Naive thymus-derived CD4-positive, alpha-beta T cell (primary cell): ENCODE measurements at regions not wholly inside any gene's neighbourhood (a gene's known extent, or its start where the extent isn't known, plus 50 kb on each side); places are given as distances from the start of the nearest gene placed in this dataset.

Experiments
- ATAC-seq: fragments of 150-1000 bp; cut with Tn5 transposase; 2 replicates; pipeline ENCODE4 v1.10.0; 2021; ENCODE audit warnings: mild to moderate bottlenecking, moderate library complexity
- CTCF ChIA-PET: fragments of 350-600 bp; sonication (Branson Sonifier 250); formaldehyde crosslinking; loops from one replicate; lab custom pipeline; 2021; ENCODE audit warnings: antibody characterized with exemption; lab: Charles Lee
- POLR2A ChIA-PET: fragments of 350-600 bp; sonication (Branson Sonifier 250); formaldehyde crosslinking; loops from one replicate; lab custom pipeline; 2021; ENCODE audit warnings: antibody characterized with exemption, inconsistent platforms; lab: Charles Lee
- DNase-seq, 9 donors: peaks; one replicate each; pipeline versions ENCODE4 v3.0.0 to v3.0.0-alpha.2; 2020 to 2022; ENCODE audit warnings: mixed read lengths in 1 of 9
- H3K27ac ChIP-seq: one replicate; pipeline ENCODE4 v1.7.0; 2013; ENCODE audit warnings: mild to moderate bottlenecking, low read depth, low read length, moderate library complexity
- H3K27me3 ChIP-seq, 2 donors: one replicate each; pipeline ENCODE4 v1.7.0; 2013; ENCODE audit warnings: low read length in 2 of 2, mild to moderate bottlenecking in 2 of 2, moderate library complexity in 2 of 2; ENCODE audit not compliant: control insufficient read depth in 2 of 2, insufficient read depth in 2 of 2
- H3K36me3 ChIP-seq, 3 experiments: 1 replicate in 2 of 3; 2 replicates in 1 of 3; pipeline ENCODE4 v1.7.0; 2013; ENCODE audit warnings: low read length in 3 of 3, mild to moderate bottlenecking in 3 of 3, moderate library complexity in 1 of 3; ENCODE audit not compliant: insufficient read depth in 3 of 3, control insufficient read depth in 2 of 3
- H3K4me1 ChIP-seq, 2 donors: one replicate each; pipeline ENCODE4 v1.7.0; 2013; ENCODE audit warnings: low read length in 2 of 2, mild to moderate bottlenecking in 2 of 2, moderate library complexity in 1 of 2; ENCODE audit not compliant: control insufficient read depth in 2 of 2, insufficient read depth in 2 of 2
- H3K4me3 ChIP-seq: 2 replicates; pipeline ENCODE4 v1.7.0; 2013; ENCODE audit warnings: mild to moderate bottlenecking, low read length
- H3K9me3 ChIP-seq, 3 experiments: 1 replicate in 2 of 3; 2 replicates in 1 of 3; pipeline ENCODE4 v1.7.0; 2013; ENCODE audit warnings: low read length in 3 of 3; ENCODE audit not compliant: control insufficient read depth in 2 of 3
- H3K27ac Mint-ChIP-seq, 9 donors: one replicate each; pipeline ENCODE4 v1.8.0; 2020 to 2022; ENCODE audit warnings: mixed read lengths in 9 of 9, mild to moderate bottlenecking in 8 of 9, moderate library complexity in 5 of 9, inconsistent platforms in 2 of 9
- H3K27me3 Mint-ChIP-seq, 5 donors: one replicate each; pipeline ENCODE4 v1.8.0; 2021 to 2022; ENCODE audit warnings: mixed read lengths in 5 of 5, mild to moderate bottlenecking in 1 of 5
- H3K36me3 Mint-ChIP-seq, 5 donors: one replicate each; pipeline ENCODE4 v1.8.0; 2020 to 2022; ENCODE audit warnings: mixed read lengths in 5 of 5, mild to moderate bottlenecking in 3 of 5, inconsistent platforms in 1 of 5
- H3K4me1 Mint-ChIP-seq, 7 donors: one replicate each; pipeline ENCODE4 v1.8.0; 2020 to 2022; ENCODE audit warnings: mixed read lengths in 7 of 7, mild to moderate bottlenecking in 3 of 7, inconsistent platforms in 1 of 7
- H3K4me3 Mint-ChIP-seq, 10 donors: one replicate each; pipeline ENCODE4 v1.8.0; 2020 to 2022; ENCODE audit warnings: mild to moderate bottlenecking in 10 of 10, mixed read lengths in 10 of 10, moderate library complexity in 6 of 10, inconsistent platforms in 2 of 10
- H3K9me3 Mint-ChIP-seq, 11 donors: one replicate each; pipeline ENCODE4 v1.8.0; 2020 to 2022; ENCODE audit warnings: mixed read lengths in 11 of 11, mild to moderate bottlenecking in 4 of 11, inconsistent platforms in 1 of 11, moderate library complexity in 1 of 11
- intact Hi-C, 2 donors: fragments of 100-400 bp; cut with micrococcal nuclease; formaldehyde crosslinking; loops; one replicate each; pipeline ENCODE4 v1.15.1; 2023

DNA sequence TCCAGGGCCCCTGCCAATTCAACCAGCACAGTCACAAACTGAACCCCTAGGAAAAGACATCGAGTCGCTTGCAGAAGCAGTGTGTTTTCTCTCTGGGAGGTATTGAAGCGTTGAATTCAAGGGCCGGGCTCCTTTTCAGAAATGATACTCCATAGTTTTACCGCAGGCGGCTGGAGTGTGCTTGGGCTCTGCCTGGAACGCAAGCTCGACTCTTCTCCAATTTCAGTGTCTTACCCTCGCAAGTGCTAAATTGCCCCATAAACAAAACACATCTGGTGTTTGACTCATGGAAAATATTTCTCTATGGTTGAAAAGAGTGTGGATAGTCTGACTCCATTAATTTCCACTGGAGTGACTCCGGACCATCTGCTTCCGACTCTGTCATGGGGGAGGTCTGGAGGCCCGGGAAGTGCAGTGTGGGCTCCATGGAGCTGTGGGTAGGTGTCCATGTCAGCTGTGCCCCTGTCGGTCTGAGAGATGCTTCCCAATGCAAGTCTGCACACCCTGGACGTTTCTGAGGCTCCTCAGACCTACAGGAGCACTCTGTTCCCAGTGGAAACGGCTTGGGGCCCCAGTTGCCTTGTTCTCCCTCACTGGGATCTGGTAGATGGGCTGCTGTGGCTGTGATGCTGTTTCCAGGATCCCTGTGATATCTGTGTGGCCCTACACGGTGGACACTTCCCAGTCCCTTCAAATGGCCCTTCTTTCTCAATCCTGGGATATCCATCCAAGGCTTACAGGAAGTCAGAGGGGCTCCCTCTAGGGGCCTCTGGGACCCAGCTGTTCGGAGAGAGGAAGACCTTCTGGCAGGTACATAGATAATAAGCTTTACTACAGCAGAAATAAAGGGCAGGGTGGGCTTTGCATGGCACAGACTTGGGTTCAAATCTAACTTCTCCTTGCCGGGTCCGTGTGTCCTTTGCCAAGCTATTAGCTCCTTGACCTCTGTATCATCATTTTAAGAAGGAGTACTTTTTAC, 119.8 kb upstream of the CDH13 start:
- Histone ChIP-seq H3K4me3 (no peak overlapping the region), H3K36me3 (no peaks in the 10 kb centered on the region), H3K27me3 (no peaks in the 10 kb centered on the region), H3K27ac (no peak overlapping the region), H3K4me1 (no peaks in the 10 kb centered on the region), H3K9me3 (peaks cover 0 to 15% (median 0%) of the 10 kb centered on the region in 3 experiments)
- H3K4me3 Mint-ChIP-seq: no peak overlapping the region
- POLR2A ChIA-PET: no interaction called here
- CTCF ChIA-PET: no interaction called here
- H3K27ac Mint-ChIP-seq: no peak overlapping the region
- DNase-seq (no peak), ATAC-seq (no peak)
- intact Hi-C loops: no loop called here
- no peaks in the 10 kb centered on the region for H3K36me3 Mint-ChIP-seq
- H3K9me3 Mint-ChIP-seq: peaks cover 0 to 28% (median 2%) of the 10 kb centered on the region in 11 donors
- no peaks in the 10 kb centered on the region for H3K4me1 Mint-ChIP-seq
- peaks cover 0 to 7% (median 4%) of the 10 kb centered on the region in 5 donors for H3K27me3 Mint-ChIP-seq

DNA sequence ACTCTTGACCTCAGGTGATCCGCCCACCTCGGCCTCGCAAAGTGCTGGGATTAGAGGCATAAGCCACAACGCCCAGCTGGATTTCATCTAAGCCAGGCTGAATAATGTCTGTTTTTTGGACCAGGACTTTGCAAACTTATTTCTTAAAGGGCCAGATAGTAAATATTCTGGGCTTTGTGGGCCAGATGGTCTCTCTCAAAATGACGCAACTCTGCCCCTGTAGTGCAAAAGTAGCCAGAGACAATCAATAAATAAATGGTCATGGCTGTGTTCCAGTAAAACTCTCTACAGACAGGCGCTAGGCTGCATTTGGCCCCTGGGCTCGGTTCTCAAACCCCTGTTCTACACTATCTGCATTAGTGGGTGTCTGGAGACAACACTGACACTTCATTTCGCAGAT, 121.9 kb upstream of the CDH13 start:
- Histone ChIP-seq H3K27me3 (no peaks in the 10 kb centered on the region), H3K36me3 (no peaks in the 10 kb centered on the region), H3K9me3 (peaks cover 0 to 15% (median 0%) of the 10 kb centered on the region in 3 experiments), H3K4me1 (no peaks in the 10 kb centered on the region), H3K27ac (no peak overlapping the region), H3K4me3 (no peak overlapping the region)
- H3K9me3 Mint-ChIP-seq: peaks cover 0 to 28% (median 2%) of the 10 kb centered on the region in 11 donors
- POLR2A ChIA-PET: no interaction called here
- H3K4me3 Mint-ChIP-seq: no peak overlapping the region
- H3K27ac Mint-ChIP-seq: no peak overlapping the region
- ATAC-seq (no peak), DNase-seq (no peak)
- CTCF ChIA-PET: no interaction called here
- H3K36me3 Mint-ChIP-seq: no peaks in the 10 kb centered on the region
- intact Hi-C loops: no loop called here
- H3K27me3 Mint-ChIP-seq: peaks cover 0 to 11% (median 7%) of the 10 kb centered on the region in 5 donors
- no peaks in the 10 kb centered on the region for H3K4me1 Mint-ChIP-seq

DNA sequence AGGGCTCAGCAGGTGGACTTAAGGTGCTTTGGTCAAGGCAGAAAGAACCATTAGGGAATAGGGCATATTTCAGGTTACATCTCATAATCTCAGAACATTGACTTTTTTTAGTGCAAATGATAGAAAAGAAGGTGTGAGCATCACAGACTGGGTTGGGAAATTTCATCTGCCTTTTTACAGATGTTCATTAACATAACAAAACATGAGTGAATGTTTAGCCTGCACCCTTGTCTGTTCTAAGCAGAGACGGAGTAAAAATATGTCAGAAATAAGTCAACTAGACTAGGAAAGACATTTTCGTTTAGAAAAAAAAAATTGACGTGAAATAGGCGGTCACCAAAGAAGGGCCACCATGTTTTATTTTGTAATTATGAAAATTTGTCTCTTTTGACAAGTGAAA, 127.5 kb upstream of the CDH13 start:
- Histone ChIP-seq H3K9me3 (no peaks in the 10 kb centered on the region), H3K36me3 (no peaks in the 10 kb centered on the region), H3K27me3 (no peaks in the 10 kb centered on the region), H3K4me3 (no peak overlapping the region), H3K4me1 (no peaks in the 10 kb centered on the region), H3K27ac (no peak overlapping the region)
- Mint-ChIP-seq H3K4me1 (no peaks in the 10 kb centered on the region), H3K27ac (no peak overlapping the region), H3K36me3 (no peaks in the 10 kb centered on the region), H3K4me3 (no peak overlapping the region), H3K9me3 (peaks cover 0 to 3% (median 0%) of the 10 kb centered on the region in 11 donors), H3K27me3 (peaks cover 0 to 12% (median 7%) of the 10 kb centered on the region in 5 donors)
- ChIA-PET POLR2A (no interaction called here), CTCF (no interaction called here)
- intact Hi-C loops: no loop called here
- ATAC-seq: no peak
- no peak for DNase-seq

DNA sequence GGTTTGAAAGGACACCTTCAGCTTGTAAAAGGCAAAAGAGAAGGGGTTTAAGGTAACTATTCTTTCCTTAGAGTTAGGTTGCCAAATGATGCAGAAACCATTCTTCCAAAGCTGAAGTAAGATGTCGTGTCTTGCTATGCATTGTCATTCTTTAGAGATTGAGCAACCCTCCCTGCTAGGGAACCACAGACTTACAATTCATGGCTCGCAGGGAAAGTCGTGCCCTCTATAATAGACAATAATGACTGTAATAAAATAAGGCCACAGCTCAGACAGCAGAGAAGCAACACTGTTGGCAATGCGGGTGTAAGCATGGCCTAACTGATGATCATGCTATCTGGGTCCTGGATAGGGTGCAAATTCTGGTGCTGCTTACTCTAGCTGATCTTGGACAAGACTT, 129.6 kb upstream of the CDH13 start:
- DNase-seq (no peak), ATAC-seq (no peak)
- Mint-ChIP-seq H3K27me3 (peaks cover 0 to 16% (median 8%) of the 10 kb centered on the region in 5 donors), H3K27ac (no peak overlapping the region), H3K9me3 (peaks cover 0 to 3% (median 0%) of the 10 kb centered on the region in 11 donors), H3K4me1 (no peaks in the 10 kb centered on the region), H3K36me3 (no peaks in the 10 kb centered on the region), H3K4me3 (no peak overlapping the region)
- POLR2A ChIA-PET: no interaction called here
- no peaks in the 10 kb centered on the region for H3K27me3 ChIP-seq
- no peak overlapping the region for H3K27ac ChIP-seq
- intact Hi-C loops: no loop called here
- CTCF ChIA-PET: no interaction called here
- H3K4me3 ChIP-seq: no peak overlapping the region
- no peaks in the 10 kb centered on the region for H3K4me1 ChIP-seq
- no peaks in the 10 kb centered on the region for H3K36me3 ChIP-seq
- no peaks in the 10 kb centered on the region for H3K9me3 ChIP-seq

DNA sequence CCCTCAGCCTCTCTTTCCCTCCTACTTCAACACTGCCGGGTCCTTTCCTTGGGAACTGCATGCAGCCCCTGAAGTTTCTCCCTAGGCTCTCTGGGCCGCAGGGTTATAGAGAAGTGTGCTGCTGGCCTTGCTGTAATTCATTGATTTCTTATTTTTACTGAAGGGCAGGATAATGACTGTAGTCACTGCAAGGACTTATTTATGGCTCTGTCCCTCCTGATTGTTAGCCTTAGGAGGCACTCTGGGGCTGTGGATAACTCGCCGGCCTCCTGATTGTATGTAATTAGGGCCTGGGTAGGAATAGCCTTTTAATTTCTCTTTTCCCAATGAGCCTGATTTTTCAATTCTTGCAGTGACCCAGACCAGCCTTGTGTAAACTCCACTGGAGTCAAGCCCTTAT, 138.3 kb upstream of the CDH13 start:
- Mint-ChIP-seq H3K36me3 (no peaks in the 10 kb centered on the region), H3K9me3 (peaks cover 0 to 3% (median 0%) of the 10 kb centered on the region in 11 donors), H3K4me3 (no peak overlapping the region), H3K27ac (no peak overlapping the region), H3K4me1 (no peaks in the 10 kb centered on the region), H3K27me3 (peaks cover 0 to 14% (median 2%) of the 10 kb centered on the region in 5 donors)
- H3K27ac ChIP-seq: no peak overlapping the region
- no peaks in the 10 kb centered on the region for H3K4me1 ChIP-seq
- ChIA-PET POLR2A (no interaction called here), CTCF (no interaction called here)
- H3K27me3 ChIP-seq: no peaks in the 10 kb centered on the region
- no peak overlapping the region for H3K4me3 ChIP-seq
- DNase-seq (no peak), ATAC-seq (no peak)
- intact Hi-C loops: no loop called here
- no peaks in the 10 kb centered on the region for H3K36me3 ChIP-seq
- no peaks in the 10 kb centered on the region for H3K9me3 ChIP-seq

DNA sequence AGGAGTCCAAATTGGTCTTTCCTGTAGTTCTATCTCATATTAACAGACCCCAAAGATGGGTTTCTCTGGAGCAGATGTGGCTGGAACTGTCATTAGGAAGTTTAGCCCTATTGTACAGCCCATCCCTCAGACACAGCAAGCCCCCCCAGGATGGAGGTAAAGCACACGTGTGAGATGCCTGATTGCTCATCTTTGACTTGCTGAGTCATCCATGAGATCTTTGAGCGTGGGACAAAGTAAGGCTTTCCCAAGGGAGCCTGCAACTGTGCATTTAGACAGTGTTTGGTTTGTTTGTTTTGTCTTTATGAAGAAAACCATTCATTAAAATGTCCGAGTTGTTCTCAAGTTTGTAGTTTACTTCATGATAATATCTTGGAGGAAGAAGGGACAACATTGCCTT, 145.3 kb upstream of the CDH13 start:
- Mint-ChIP-seq H3K27me3 (peaks cover 2 to 15% (median 11%) of the 10 kb centered on the region in 5 donors), H3K36me3 (no peaks in the 10 kb centered on the region), H3K4me1 (no peaks in the 10 kb centered on the region), H3K9me3 (peaks cover 0 to 7% (median 0%) of the 10 kb centered on the region in 11 donors), H3K4me3 (no peak overlapping the region), H3K27ac (no peak overlapping the region)
- Histone ChIP-seq H3K27ac (no peak overlapping the region), H3K36me3 (no peaks in the 10 kb centered on the region), H3K9me3 (no peaks in the 10 kb centered on the region), H3K4me3 (no peak overlapping the region), H3K27me3 (no peaks in the 10 kb centered on the region), H3K4me1 (no peaks in the 10 kb centered on the region)
- ATAC-seq: no peak
- ChIA-PET CTCF (no interaction called here), POLR2A (no interaction called here)
- intact Hi-C loops: no loop called here
- no peak for DNase-seq

DNA sequence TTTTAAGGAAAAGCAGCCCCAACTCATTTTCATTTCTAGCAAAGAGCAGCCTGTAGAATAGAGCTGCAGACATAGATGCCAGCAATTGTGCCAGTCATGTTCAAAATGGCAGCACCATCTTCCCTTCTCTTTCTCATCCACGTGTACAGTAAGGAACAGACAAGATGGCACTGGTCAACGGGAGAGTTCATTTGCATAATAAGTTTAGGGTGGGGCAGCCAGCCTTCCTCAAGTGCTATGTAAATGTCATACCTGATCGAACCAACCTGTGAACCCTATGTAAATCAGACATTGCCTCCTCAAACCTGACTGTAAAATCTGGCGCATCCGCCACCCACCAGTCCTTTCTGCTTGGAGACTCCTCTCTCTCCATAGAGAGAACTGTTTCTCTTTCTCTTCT, 150.0 kb upstream of the CDH13 start:
- DNase-seq (no peak), ATAC-seq (no peak)
- POLR2A ChIA-PET: no interaction called here
- CTCF ChIA-PET: no interaction called here
- peaks cover 0 to 32% (median 16%) of the 10 kb centered on the region in 5 donors for H3K27me3 Mint-ChIP-seq
- no peak overlapping the region for H3K4me3 ChIP-seq
- H3K27me3 ChIP-seq: no peaks in the 10 kb centered on the region
- intact Hi-C loops: no loop called here
- no peaks in the 10 kb centered on the region for H3K4me1 Mint-ChIP-seq
- no peaks in the 10 kb centered on the region for H3K36me3 ChIP-seq
- no peaks in the 10 kb centered on the region for H3K9me3 ChIP-seq
- H3K27ac Mint-ChIP-seq: no peak overlapping the region
- H3K27ac ChIP-seq: no peak overlapping the region
- no peak overlapping the region for H3K4me3 Mint-ChIP-seq
- peaks cover 0 to 24% (median 5%) of the 10 kb centered on the region in 11 donors for H3K9me3 Mint-ChIP-seq
- H3K36me3 Mint-ChIP-seq: peaks cover 0 to 6% (median 0%) of the 10 kb centered on the region in 5 donors
- no peaks in the 10 kb centered on the region for H3K4me1 ChIP-seq
